GM18858 (cell line): ENCODE measurements at regions not wholly inside any gene's neighbourhood (a gene's known extent, or its start where the extent isn't known, plus 50 kb on each side); places are given as distances from the start of the nearest gene placed in this dataset.
"Not testable (repeated sequence)": the region's sequence is repeated elsewhere in the genome, so short reads cannot be mapped to it uniquely, and the experiment has no call there.

Experiments
- ATAC-seq: cut with Tn5 transposase; IDR thresholded peaks from one replicate; pipeline ENCODE4 v1.9.1; 2021; ENCODE audit not compliant: unreplicated experiment

GRCh38 chr15:62270216-62270921 lies 105.3 kb upstream of the C2CD4B start:
- no peak for ATAC-seq

DNA sequence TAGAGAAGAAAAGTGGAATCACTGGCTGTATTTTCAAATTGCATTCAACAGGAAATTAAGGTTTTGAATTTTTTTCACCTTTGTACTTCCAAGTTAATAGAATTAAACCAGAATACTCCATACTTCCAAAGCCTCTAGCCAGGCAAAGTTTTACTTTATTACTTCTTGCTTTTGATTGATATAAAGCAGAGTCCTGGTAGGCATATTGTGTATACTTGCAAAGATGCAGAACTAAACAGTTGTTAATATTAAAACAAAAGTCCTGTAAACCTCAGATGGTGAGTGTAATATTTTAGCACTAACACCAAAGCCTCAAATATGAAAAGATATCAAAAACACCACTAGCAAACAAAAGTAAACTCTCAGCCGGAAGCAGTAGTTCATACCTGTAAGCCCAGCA lies 107.2 kb upstream of the C2CD4B start:
- no peak for ATAC-seq

- ATAC-seq = no peak
Measured at GRCh38 chr15:62275831-62276230, 110.7 kb upstream of the C2CD4B start.

- no peak for ATAC-seq
Measured at GRCh38 chr15:62277816-62278394, 112.8 kb upstream of the C2CD4B start.

- no peak for ATAC-seq
Measured at GRCh38 chr15:62278534-62278933, 113.4 kb upstream of the C2CD4B start.

DNA sequence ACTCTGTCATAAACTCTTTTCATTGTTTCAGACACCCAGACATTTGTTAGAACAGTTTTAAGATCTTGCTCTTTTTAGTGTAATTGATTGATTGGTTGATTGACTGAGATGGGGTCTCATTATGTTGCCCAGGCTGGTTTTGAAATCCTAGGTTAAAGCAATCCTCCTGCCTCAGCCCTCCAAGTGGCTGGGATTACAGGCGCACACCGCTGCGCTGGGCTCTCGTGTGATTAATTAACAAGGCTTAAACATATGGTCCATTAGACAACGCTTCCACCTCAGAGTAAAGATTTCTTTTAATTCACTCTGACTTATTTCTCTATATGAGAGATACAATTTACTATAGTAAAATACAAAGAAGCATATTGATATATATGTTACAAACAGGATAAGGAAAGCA lies 114.0 kb upstream of the C2CD4B start:
- no peak for ATAC-seq

DNA sequence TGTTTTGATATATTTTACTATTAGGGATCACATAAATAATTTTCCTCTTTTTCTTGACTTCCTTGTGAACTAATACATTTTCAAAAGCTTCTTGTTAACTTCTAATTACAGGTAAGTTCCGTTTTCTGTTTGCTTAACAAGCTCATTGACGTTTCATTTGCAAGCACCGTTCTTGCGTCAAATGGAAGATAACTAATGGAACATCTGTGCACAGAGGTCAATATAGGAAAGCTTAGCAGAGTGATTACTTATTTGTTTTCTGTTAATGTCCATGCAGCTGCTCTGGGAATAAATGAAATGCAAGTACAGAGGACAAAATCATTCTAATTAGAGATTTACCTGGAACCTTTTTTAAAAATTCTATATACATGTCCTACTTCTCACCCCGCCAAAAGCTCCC lies 115.5 kb upstream of the C2CD4B start:
- no peak for ATAC-seq

DNA sequence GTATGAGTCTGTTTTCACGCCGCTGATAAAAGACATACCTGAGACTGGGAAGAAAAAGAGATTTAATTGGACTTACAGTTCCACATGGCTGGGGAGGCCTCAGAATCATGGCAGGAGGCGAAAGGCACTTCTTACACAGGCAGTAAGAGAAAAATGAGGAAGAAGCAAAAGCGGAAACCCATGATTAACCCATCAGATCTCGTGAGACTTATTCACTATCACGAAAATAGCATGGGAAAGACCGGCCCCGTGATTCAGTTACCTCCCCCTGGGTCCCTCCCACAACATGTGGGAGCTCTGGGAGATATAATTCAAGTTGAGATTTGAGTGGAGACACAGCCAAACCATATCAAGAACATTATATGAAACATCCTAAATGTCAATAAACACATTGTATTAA lies 116.7 kb upstream of the C2CD4B start:
- not testable (repeated sequence) for ATAC-seq

DNA sequence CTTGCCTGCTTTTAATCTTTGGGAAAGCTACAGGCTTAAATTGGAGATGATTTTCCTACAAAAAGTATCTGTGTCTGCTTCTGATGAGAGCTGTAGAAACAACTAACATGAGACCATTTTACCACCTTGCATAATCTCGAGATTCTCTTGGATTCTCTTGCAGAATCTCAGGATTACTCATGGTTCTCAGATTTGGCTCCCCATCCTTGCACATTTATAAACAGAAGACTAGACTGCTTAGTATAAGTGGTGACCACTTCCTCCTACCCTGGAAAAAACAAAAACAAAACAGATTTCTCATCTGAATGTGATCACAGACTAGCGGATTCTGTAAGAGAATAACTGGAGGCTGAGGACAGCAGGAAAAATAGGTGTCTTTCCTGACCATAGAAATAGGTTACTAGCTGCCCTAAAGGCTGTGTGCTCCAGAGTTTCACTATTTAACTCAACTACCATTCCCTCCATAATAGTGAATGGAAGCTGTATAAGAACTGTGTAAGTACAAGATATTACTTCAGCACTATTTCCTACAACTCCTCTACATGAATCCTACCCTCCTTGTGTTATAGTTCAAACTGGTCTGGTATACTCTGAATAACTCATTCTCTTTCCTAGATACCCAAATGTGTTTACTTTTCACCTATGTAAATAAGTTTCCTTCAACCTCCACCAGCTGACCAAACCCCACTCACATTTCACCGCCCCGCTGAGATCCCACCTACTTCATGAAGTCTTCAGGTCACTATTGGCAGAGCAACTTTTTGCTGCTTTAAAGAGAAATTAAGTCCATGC lies 122.2 kb upstream of the C2CD4B start:
- ATAC-seq = no peak

DNA sequence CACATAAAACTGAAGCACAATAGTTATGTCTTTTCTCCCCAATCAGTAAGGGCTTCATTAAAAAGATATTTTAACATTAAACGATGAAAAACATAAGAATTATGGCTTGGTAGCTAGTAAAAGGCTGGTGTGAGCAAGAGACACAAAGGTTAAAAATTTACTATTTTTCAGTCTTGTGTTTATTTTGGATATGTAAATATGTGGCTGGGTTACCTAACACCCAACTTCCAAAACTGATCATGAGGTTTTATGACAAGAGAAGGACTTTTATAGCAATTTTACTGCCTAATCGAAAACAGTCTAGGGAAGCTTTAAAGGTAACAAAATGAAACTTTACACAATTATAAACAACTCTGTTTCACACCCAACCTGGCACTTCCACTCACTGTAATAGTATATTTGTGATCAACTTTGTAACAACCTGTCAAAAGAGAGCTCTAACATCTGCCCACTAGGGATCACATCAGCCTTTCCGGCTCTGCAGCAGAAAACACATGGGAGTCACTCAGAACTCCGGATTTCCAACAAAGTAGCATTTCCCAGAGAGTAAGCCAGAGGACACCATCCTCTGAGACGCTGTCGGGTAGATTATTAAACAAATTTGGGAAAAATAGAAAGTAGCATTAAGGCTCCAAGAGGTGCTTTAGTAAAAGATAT lies 123.4 kb upstream of the C2CD4B start:
- no peak for ATAC-seq

- no peak for ATAC-seq
Measured at GRCh38 chr15:62291262-62291661, 126.2 kb upstream of the C2CD4B start.

DNA sequence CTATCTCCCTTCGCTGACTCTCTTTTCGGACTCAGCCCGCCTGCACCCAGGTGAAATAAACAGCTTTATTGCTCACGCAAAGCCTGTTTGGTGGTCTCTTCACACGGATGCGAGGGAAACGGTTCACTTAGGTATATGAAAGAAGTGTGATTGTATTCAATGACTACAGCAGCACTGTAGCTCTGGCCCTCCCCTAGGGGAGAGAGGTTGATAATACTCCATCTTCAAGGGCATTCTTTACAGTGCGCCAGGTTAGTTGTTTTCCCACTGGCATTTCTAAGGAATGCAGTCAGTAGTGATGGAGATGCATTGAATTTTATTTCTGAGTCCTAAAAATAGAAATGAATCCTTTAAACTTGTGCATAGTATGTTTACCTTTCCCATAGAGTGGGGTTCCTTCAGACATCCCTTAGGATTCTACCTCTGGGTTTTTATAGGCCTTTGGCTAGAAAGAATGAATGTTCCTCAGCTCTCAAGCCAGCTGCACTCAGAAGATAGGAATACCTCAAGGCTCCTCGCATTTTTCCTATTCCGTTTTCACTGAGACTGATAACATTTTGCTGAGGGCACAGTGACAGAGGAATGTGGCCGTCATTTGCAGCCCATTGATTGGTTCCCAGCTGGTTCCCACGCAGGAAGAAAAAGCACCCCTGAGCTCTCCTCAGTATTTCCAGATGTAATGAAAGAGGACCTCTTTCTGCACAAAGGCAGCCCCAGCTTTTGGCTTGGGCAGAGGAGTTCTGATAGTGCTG lies 131.8 kb upstream of the C2CD4B start:
- no peak for ATAC-seq

GRCh38 chr15:62297522-62297921 lies 132.4 kb upstream of the C2CD4B start:
- no peak for ATAC-seq

GRCh38 chr15:62297933-62298332 lies 132.8 kb upstream of the C2CD4B start:
- no peak for ATAC-seq

GRCh38 chr15:62298811-62299210 lies 133.7 kb upstream of the C2CD4B start:
- ATAC-seq = no peak

- no peak for ATAC-seq
Measured at GRCh38 chr15:62299541-62299940, 134.5 kb upstream of the C2CD4B start.

DNA sequence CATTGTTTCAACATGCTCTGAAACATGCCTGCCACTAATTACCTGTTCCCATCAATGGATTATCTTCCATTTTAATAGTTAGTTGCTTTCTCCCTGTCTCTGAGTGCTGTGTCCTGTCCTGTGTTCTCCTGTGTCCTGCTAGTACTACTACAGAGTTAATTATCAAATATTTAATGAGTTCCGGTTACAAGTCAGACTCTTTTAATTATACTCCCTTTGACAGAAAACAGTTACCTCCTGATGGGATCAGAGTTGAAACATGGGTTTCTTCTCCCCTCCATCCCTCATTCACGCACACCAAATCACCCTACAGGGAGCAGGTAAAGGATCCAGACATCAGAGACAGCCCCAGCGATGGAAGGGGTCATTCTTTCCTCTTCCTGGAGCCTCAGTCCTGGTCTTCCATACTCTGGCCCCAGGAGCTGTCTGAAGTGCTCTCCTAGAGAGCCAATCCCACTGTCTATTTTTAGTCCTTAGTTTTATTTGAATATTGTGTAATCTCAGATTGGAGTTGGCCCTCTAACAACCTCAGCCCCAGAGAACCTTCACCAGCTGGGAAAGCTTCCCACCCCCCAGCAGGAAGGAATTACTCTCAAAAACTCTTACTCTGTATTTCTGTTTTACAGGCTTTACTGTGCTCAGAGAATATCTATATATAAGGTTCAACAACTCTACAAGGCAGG lies 137.0 kb upstream of the C2CD4B start:
- ATAC-seq = no peak

- ATAC-seq = no peak
Measured at GRCh38 chr15:62306851-62307504, 141.9 kb upstream of the C2CD4B start.

GRCh38 chr15:62307551-62307950 lies 142.5 kb upstream of the C2CD4B start:
- ATAC-seq = no peak
